Hippocampal formation (tissue), 2 donors: ENCODE measurements at regions not wholly inside any gene's neighbourhood (a gene's known extent, or its start where the extent isn't known, plus 50 kb on each side); places are given as distances from the start of the nearest gene placed in this dataset.
"Not testable (repeated sequence)": the region's sequence is repeated elsewhere in the genome, so short reads cannot be mapped to it uniquely, and the experiment has no call there.

Source experiments
- DNase-seq, 2 donors: peaks; one replicate each; lab custom pipeline; 2025; lab: John Stamatoyannopoulos, UW

- no peak for DNase-seq
Measured at GRCh38 chr22:49527611-49528419, 299.9 kb downstream of the BRD1 start.

- peak in 1 of 2 donors; percentile 56 for DNase-seq
Measured at GRCh38 chr22:49525801-49526535, 301.7 kb downstream of the BRD1 start.

GRCh38 chr22:49525360-49525759 lies 302.3 kb downstream of the BRD1 start:
- DNase-seq, result no peak

- DNase-seq, result no peak
Measured at GRCh38 chr22:49524362-49524761, 303.3 kb downstream of the BRD1 start.

DNA sequence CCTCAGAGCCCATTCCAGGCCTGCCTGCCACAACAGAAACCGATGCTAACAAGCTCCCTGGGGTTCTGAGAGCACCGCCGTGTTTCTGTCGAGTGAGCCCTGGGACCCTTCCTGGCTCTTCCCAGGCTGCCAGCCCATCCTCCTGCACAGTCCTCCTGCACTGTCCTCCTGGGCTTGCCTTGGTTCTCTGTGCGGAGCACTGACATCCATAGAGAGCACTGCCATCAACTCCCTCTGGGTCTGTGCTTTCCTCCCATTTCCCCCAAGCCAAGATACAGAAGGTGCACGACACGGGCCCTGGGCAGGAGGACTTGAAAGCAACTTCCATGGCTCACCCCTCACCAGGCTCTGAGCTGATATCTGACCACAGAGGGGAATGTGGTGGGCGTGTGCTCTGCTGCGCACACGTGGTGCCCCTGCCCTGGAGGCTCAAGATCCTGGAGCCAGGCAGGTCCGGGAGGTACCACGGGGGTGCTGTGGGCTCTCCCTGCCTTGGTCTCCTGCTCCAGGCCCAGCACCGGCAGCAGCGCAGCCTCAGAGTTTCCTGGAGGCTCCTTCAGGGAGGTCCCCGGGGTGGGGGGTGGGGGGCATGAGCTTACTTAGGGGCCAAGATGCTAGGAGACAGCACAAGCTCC lies 304.2 kb downstream of the BRD1 start:
- no peak for DNase-seq

- DNase-seq, result no peak
Measured at GRCh38 chr22:49522582-49523373, 304.9 kb downstream of the BRD1 start.

- DNase-seq, result peak in 1 of 2 donors; percentile 64
Measured at GRCh38 chr22:49521787-49522224, 305.9 kb downstream of the BRD1 start.

GRCh38 chr22:49519117-49519737 lies 308.4 kb downstream of the BRD1 start:
- DNase-seq, result no peak

- no peak for DNase-seq
Measured at GRCh38 chr22:49518436-49518970, 309.2 kb downstream of the BRD1 start.

DNA sequence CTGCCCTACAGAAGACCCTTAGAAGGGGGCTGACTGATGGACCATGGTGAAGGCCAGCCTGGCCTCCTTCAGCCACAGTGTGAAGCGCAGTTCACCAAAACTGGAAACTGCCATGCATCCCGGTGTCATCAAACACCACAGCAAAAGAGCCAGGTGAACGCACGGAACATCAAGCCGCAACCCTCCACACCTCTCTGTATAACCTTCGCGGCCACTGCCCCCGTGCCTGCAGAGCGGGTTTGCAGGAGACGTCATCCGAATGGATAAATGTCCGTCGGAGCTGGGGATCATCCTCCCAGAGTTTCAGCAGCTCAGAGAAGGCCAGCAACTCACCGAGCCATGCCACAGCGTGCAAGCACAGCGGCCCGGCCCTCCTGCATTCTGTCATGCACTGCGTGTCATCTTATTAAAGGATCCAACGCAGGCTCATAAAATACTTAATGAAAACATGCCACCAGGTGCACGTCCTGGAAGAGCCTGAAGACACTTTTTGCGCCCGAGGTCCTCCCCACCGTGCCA lies 309.9 kb downstream of the BRD1 start:
- no peak for DNase-seq

GRCh38 chr22:49517211-49517610 lies 310.5 kb downstream of the BRD1 start:
- DNase-seq, result no peak

DNA sequence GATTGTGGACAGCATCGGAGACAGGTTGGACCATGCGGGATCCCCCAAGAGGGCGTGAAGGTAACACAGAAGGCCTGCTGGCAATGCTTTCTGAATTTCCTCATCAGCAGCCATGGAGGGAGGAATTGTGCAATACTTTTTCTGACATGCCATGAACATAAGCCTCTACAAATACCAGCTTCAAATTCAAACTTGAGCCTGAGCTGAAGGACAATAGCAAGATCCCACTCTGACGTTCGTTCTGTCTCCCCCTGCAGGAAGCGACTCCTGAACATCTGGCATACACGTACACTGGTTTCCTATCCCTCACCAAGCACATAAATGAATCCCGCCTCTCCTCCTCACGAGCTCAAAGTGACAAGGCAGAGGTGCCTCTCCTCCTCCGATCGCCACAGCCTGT lies 312.2 kb downstream of the BRD1 start:
- DNase-seq, result no peak

DNA sequence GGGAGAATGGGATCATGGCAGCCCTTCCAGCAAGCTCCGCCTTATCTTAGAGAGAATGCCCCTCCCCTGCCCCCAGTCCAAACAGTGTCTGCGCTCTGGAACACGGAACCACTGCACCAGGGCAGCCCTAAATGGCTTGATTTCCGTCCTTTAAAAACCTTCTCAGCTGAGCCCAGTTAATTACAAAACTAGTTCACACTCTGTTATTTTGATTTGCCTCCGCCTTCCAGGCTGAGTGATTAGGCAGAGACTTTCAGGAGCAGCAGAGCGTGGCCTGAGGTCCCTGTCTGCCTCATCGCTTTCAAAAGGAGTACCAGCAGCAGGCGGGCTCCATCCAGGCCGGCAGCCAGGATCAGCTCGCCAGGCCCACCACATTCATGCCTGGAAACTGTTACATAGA lies 313.0 kb downstream of the BRD1 start:
- DNase-seq, result peak; percentile 5 to 15

- no peak for DNase-seq
Measured at GRCh38 chr22:49514211-49514610, 313.5 kb downstream of the BRD1 start.

DNA sequence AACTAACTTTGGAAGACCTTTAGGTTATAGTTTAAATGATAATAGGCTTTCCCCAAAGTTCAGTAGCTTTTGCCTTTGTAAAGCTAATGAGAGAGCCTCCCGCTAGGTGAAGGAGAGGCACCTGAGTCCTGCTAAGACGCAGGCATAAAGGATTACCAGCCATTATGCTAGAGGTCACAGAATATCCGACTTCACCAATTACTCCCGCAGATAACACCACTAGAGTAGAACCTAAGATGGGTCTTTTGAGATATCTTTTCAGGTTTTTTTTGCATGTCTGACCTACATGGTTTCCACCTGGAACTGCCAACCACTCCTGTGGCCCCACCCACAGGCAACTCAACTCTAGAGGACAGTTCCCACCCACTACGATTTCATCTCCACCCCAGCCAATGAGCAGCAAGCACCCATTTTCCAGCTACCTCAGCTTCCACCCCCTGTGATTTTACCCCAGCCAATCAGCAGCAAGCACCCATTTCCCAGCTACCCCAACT lies 314.3 kb downstream of the BRD1 start:
- DNase-seq, result no peak

- DNase-seq, result no peak
Measured at GRCh38 chr22:49512487-49513165, 315.0 kb downstream of the BRD1 start.

GRCh38 chr22:49511393-49512189 lies 316.1 kb downstream of the BRD1 start:
- not testable (repeated sequence) for DNase-seq

GRCh38 chr22:49510718-49511117 lies 317.0 kb downstream of the BRD1 start:
- DNase-seq, result no peak

DNA sequence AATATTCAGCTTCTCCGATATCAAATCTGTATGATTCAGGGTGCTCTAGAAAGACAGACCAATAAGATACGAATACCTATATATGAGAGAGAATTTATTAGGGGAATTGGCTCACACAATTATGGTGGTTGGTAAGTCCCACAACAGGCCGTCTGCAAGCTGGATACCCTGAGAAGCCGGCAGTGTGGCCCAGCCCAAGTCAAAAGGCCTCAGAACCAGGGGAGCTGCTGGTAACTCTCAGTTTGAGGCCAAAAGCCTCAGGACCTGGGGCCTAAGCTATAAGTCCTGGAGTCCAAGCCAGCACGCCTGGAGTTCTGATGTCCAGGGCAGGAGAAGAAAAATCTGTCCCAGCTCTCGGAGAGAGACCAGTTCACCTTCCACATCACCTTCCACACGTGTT lies 318.7 kb downstream of the BRD1 start:
- no peak for DNase-seq
